Testis (tissue), 2 donors: ENCODE measurements at regions not wholly inside any gene's neighbourhood (a gene's known extent, or its start where the extent isn't known, plus 50 kb on each side); places are given as distances from the start of the nearest gene placed in this dataset.
"Not testable (repeated sequence)": the region's sequence is repeated elsewhere in the genome, so short reads cannot be mapped to it uniquely, and the experiment has no call there.

Source experiments
- DNase-seq: peaks from one replicate; pipeline ENCODE4 v3.0.0-alpha.2; 2019
- H3K27ac ChIP-seq, 2 donors: fragments of 200-600 bp; sonication (generic); one replicate each; pipeline ENCODE4 v1.5.1; 2019
- H3K27me3 ChIP-seq: fragments of 200-600 bp; sonication (generic); one replicate; pipeline ENCODE4 v1.5.1; 2019
- H3K36me3 ChIP-seq: fragments of 200-600 bp; sonication (generic); one replicate; pipeline ENCODE4 v1.5.1; 2017; ENCODE audit warnings: low read depth; ENCODE audit errors: missing control alignments
- H3K4me1 ChIP-seq: fragments of 200-600 bp; sonication (generic); one replicate; pipeline ENCODE4 v1.5.1; 2019
- H3K4me3 ChIP-seq, 2 donors: fragments of 200-600 bp; sonication (generic); one replicate each; pipeline ENCODE4 v1.5.1; 2017 to 2019
- H3K9me3 ChIP-seq: fragments of 200-600 bp; sonication (generic); one replicate; pipeline ENCODE4 v1.5.1; 2017
- POLR2A ChIP-seq: fragments of 450-650 bp; IDR thresholded peaks from one replicate; pipeline ENCODE4 v1.6.1; 2017; ENCODE audit warnings: antibody characterized with exemption, mild to moderate bottlenecking, moderate library complexity
- WGBS, 2 donors: methylation state at CpG; one replicate each; pipeline ENCODE4 v1.1.5; 2018; 5-methylcytosine and 5-hydroxymethylcytosine counted together
- intact Hi-C: fragments of 100-400 bp; cut with DNase I; formaldehyde crosslinking; loops from one replicate; pipeline ENCODE4 v1.15.1; 2023; ENCODE audit warnings: low total_unique reads
- TF ChIP-seq, protein P1 (sequence below), 3 experiments: fragments of 450-650 bp in 2 of 3; fragments of 200-600 bp in 1 of 3; sonication (generic) in 1 of 3; IDR thresholded peaks; one replicate each; pipeline ENCODE4 v1.5.1; 2016 to 2019; ENCODE audit warnings: antibody characterized with exemption in 3 of 3, mild to moderate bottlenecking in 2 of 3, moderate library complexity in 1 of 3

DNA sequence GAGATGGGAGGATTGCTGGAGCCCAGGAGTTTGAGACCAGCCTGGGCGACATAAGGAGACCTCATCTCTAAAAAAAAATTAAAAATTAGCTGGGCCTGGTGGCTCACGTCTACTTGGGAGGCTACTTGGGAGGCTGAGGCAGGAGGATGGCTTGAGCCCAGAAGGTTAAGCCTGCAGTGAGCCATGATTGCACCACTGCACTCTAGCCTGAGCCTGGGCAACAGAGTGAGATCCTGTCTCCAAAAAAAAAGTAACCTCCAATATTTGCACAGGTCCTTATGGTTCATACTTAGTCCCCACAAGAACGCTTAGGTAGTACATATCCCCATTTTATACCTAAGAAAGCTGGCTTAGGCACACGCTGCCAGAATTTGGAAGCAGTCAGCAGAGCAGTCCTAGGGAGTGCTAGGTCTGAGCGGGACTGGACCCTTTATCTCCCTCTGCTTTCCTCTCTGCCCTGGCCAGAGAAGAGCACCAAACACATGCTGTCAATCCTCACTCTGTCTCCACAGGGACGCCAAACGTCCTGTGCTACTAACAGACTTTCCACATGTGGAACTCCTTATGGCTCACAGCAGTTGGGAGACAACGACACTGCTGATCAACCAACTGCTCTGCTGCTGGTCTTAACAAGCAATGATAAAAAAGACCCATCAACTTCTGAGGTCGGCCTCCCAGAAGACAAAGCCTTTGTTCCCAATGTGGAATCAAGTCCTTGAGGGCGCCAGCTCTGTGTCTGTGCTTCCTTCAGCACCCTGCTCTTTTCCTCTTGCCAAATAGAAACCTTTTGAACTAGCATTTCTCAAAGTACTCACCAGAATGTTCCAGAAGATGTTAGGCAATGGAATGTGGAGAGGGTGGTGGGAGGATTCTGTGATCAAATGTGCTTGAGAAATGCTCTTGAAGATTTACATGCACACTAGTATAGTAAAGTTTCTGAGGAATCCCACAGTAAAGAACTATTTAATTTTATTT is 226.3 kb upstream of the DTNBP1 start:
- Histone ChIP-seq H3K9me3 (no peaks in the 10 kb centered on the region), H3K27me3 (no peaks in the 10 kb centered on the region), H3K4me1 (peaks cover 3% of the 10 kb centered on the region), H3K4me3 (no peak overlapping the region), H3K36me3 (no peaks in the 10 kb centered on the region), H3K27ac (no peak overlapping the region)
- intact Hi-C loops = no loop called here
- WGBS, 2 donors = 66 to 71% methylated on average over 7 to 10 of the region's 10 CpGs
- no peak for DNase-seq
- TF ChIP-seq, protein P1, sequence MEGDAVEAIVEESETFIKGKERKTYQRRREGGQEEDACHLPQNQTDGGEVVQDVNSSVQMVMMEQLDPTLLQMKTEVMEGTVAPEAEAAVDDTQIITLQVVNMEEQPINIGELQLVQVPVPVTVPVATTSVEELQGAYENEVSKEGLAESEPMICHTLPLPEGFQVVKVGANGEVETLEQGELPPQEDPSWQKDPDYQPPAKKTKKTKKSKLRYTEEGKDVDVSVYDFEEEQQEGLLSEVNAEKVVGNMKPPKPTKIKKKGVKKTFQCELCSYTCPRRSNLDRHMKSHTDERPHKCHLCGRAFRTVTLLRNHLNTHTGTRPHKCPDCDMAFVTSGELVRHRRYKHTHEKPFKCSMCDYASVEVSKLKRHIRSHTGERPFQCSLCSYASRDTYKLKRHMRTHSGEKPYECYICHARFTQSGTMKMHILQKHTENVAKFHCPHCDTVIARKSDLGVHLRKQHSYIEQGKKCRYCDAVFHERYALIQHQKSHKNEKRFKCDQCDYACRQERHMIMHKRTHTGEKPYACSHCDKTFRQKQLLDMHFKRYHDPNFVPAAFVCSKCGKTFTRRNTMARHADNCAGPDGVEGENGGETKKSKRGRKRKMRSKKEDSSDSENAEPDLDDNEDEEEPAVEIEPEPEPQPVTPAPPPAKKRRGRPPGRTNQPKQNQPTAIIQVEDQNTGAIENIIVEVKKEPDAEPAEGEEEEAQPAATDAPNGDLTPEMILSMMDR (IDR thresholded peaks at IDR 0.05) = no peak
- TF ChIP-seq POLR2A = no peak

DNA sequence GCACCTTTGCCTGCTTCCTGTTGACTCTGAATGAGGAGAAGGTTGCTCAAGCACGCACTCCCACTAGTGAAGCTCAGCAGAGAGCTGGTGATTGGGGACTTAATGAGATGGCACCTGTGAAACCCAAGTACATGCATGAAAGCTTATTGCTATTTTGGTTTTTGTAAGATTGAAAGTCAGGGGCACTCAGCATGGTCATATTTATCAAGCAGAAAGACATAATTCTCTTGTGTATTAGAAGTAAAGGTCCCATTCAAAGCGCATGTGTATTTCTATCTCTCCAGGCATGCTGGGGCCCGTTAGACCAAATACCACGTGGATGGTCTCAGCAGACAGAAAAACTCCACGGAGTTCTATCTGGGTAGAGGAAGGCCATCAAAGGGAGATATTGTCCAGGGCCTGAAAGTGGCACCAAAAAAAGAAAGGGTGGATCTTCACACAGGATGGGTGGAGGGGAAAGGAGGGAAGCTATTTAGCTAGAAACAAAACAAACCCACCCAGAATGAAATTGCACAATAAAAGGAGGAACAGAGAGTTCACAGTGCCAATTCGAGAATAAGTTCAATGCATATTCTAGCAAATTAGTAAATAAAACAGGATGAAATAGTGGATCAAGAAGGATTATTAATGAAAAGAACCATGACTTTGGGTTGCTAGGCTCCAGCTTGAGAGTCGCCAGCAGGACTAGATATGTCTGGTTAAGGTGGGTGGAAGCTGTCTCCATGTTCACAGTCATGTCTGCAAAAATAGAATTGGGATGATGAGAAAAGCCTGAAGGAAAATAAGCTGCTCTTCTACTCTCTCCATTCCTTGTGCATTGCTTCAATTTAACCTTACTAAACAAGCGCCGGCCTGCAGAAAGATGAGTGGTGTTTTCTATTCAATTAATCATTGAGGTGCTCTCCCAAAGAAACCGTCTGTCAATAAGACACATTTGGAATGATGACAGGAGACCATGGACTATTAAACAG is 224.9 kb upstream of the DTNBP1 start:
- Histone ChIP-seq H3K4me3 (no peak overlapping the region), H3K27me3 (no peaks in the 10 kb centered on the region), H3K9me3 (no peaks in the 10 kb centered on the region), H3K4me1 (peaks cover 3% of the 10 kb centered on the region), H3K36me3 (no peaks in the 10 kb centered on the region), H3K27ac (no peak overlapping the region)
- DNase-seq = no peak
- TF ChIP-seq, protein P1 (IDR thresholded peaks at IDR 0.05) = no peak
- no peak for TF ChIP-seq POLR2A
- 80 to 83% methylated on average over 10 of the region's 10 CpGs for WGBS, 2 donors
- intact Hi-C loops = no loop called here

DNA sequence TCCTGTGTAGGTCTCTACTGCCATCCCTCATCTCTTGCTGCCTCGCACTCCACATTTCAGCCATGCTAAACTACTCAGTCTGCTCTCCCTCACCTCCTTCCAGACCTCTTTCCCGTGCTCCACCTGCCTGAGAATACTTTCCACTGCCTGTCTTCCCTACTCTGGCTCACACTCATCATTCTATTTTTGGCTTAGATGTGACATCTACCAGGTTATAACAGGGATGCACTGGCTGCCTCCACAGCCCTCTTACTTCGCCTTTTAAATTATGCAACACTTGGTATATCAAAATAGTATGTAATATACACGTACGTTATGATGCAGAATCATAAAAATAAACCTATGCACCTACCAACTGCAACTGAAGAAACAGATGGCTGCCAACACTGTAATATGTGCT is 222.8 kb upstream of the DTNBP1 start:
- DNase-seq = no peak
- no peaks in the 10 kb centered on the region for H3K36me3 ChIP-seq
- 93 to 94% methylated on average over 5 of the region's 5 CpGs for WGBS, 2 donors
- intact Hi-C loops = no loop called here
- H3K27me3 ChIP-seq = no peaks in the 10 kb centered on the region
- no peak overlapping the region for H3K4me3 ChIP-seq
- H3K27ac ChIP-seq = no peak overlapping the region
- H3K9me3 ChIP-seq = no peaks in the 10 kb centered on the region
- TF ChIP-seq POLR2A = no peak
- TF ChIP-seq, protein P1 (IDR thresholded peaks at IDR 0.05) = no peak
- H3K4me1 ChIP-seq = peaks cover 3% of the 10 kb centered on the region

DNA sequence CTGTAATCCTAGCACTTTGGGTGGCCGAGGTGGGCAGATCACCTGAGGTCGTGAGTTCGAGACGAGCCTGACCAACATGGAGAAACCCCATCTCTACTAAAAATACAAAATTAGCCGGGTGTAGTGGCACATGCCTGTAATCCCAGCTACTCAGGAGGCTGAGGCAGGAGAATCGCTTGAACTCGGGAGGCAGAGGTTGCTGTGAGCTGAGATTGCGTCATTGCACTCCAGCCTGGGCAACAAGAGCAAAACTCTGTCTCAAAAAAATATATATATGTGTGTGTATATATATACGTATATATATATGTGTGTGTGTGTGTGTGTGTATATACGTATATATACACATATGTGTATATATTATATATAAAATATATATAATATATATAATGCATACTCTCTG is 220.8 kb upstream of the DTNBP1 start:
- H3K4me1 ChIP-seq, H3K27me3 ChIP-seq, H3K4me3 ChIP-seq, H3K9me3 ChIP-seq, DNase-seq, H3K27ac ChIP-seq, intact Hi-C loops, H3K36me3 ChIP-seq: not testable (repeated sequence)
- 95 to 96% methylated on average over 10 of the region's 10 CpGs for WGBS, 2 donors

DNA sequence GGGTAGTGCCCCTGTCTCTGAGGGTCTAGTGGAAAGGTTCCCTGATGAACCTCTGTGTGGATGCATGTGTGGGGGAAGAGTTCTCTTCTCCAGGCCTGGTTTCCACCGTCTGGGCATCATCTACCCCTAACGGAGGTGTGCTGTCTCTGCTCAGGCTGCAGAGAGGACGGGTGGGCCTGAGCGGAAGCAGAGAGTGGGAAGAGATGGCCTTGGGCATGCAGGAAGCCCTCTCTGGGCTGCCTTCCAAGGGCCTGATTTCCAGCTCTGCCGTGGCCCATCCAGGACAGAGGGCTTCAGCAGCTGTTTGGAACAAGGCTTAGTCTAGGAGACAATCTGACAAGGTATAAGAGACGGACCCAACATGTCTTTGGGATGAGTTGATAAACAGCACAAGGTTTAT is 220.1 kb upstream of the DTNBP1 start:
- no peaks in the 10 kb centered on the region for H3K4me1 ChIP-seq
- H3K4me3 ChIP-seq = no peak overlapping the region
- intact Hi-C loops = no loop called here
- no peaks in the 10 kb centered on the region for H3K9me3 ChIP-seq
- H3K36me3 ChIP-seq = no peaks in the 10 kb centered on the region
- TF ChIP-seq, protein P1 (IDR thresholded peaks at IDR 0.05) = no peak
- no peak for TF ChIP-seq POLR2A
- 32 to 63% methylated on average over 6 of the region's 6 CpGs for WGBS, 2 donors
- H3K27me3 ChIP-seq = no peaks in the 10 kb centered on the region
- no peak overlapping the region for H3K27ac ChIP-seq
- DNase-seq = no peak
